GM12891 (cell line): ENCODE measurements at regions not wholly inside any gene's neighbourhood (a gene's known extent, or its start where the extent isn't known, plus 50 kb on each side); places are given as distances from the start of the nearest gene placed in this dataset.

Experiments used
- PAX5 ChIP-seq: IDR thresholded peaks from 2 replicates; pipeline ENCODE4 v1.6.1; 2011; ENCODE audit warnings: low read length, moderate library complexity, mild to moderate bottlenecking; ENCODE audit not compliant: insufficient read depth, severe bottlenecking
- POLR2A ChIP-seq: IDR thresholded peaks from 2 replicates; pipeline ENCODE4 v1.6.1; 2011; ENCODE audit warnings: low read depth, low read length, control low read depth
- POLR2AphosphoS5 ChIP-seq: IDR thresholded peaks from 2 replicates; pipeline ENCODE4 v1.6.1; 2011; ENCODE audit warnings: low read depth, low read length, control low read depth
- SPI1 ChIP-seq: IDR thresholded peaks from 2 replicates; pipeline ENCODE4 v1.6.1; 2011; ENCODE audit warnings: low read depth, low read length, control low read depth
- TAF1 ChIP-seq: IDR thresholded peaks from 2 replicates; pipeline ENCODE4 v1.6.1; 2011; ENCODE audit warnings: low read depth, low read length, control low read depth

GRCh38 chr4:181085557-181085956, 1157.6 kb upstream of the TENM3 start:
- TF ChIP-seq SPI1: no peak
- TF ChIP-seq POLR2AphosphoS5: no peak
- no peak for TF ChIP-seq POLR2A
- no peak for TF ChIP-seq TAF1
- TF ChIP-seq PAX5: no peak
